ENCODE measurements at regions not wholly inside any gene's neighbourhood (a gene's known extent, or its start where the extent isn't known, plus 50 kb on each side); places are given as distances from the start of the nearest gene placed in this dataset.
"Not testable (repeated sequence)": the region's sequence is repeated elsewhere in the genome, so short reads cannot be mapped to it uniquely, and the experiment has no call there.

GRCh38 chr6:97923249-97923648 lies 640.2 kb upstream of the MMS22L start:
- FAIRE-seq: no peak

- no peak for FAIRE-seq
Observed at GRCh38 chr6:97925504-97925903, 642.5 kb upstream of the MMS22L start.

GRCh38 chr6:97939440-97940168 lies 656.6 kb upstream of the MMS22L start:
- FAIRE-seq: no peak

- no peak for FAIRE-seq
Observed at GRCh38 chr6:97947841-97948240, 664.8 kb upstream of the MMS22L start.

- FAIRE-seq: no peak
Observed at GRCh38 chr6:97958134-97958533, 675.1 kb upstream of the MMS22L start.

- FAIRE-seq: no peak
Observed at GRCh38 chr6:97963193-97963592, 680.2 kb upstream of the MMS22L start.

GRCh38 chr6:97969065-97969464 lies 686.0 kb upstream of the MMS22L start:
- no peak for FAIRE-seq

- no peak for FAIRE-seq
Observed at GRCh38 chr6:97977084-97977483, 694.1 kb upstream of the MMS22L start.

GRCh38 chr6:97978855-97979271 lies 695.8 kb upstream of the MMS22L start:
- no peak for FAIRE-seq

- not testable (repeated sequence) for FAIRE-seq
Observed at GRCh38 chr6:97979285-97979684, 696.3 kb upstream of the MMS22L start.

GRCh38 chr6:97989451-97989850 lies 706.4 kb upstream of the MMS22L start:
- no peak for FAIRE-seq

- FAIRE-seq: no peak
Observed at GRCh38 chr6:97995158-97995557, 712.1 kb upstream of the MMS22L start.

- no peak for FAIRE-seq
Observed at GRCh38 chr6:98002678-98003077, 719.7 kb upstream of the MMS22L start.

GRCh38 chr6:98014442-98015201 lies 731.6 kb upstream of the MMS22L start:
- FAIRE-seq: no peak

- FAIRE-seq: no peak
Observed at GRCh38 chr6:98016565-98016964, 733.5 kb upstream of the MMS22L start.

GRCh38 chr6:98020222-98020621 lies 737.2 kb upstream of the MMS22L start:
- FAIRE-seq: no peak

GRCh38 chr6:98024359-98024758 lies 741.3 kb upstream of the MMS22L start:
- FAIRE-seq: no peak

- no peak for FAIRE-seq
Observed at GRCh38 chr6:98027898-98028297, 744.9 kb upstream of the MMS22L start.

GRCh38 chr6:98033617-98034016 lies 750.6 kb upstream of the MMS22L start:
- no peak for FAIRE-seq

GRCh38 chr6:98036344-98036923 lies 753.4 kb upstream of the MMS22L start:
- no peak for FAIRE-seq

- no peak for FAIRE-seq
Observed at GRCh38 chr6:98037571-98037970, 754.6 kb upstream of the MMS22L start.

- FAIRE-seq: no peak
Observed at GRCh38 chr6:98039443-98039842, 756.4 kb upstream of the MMS22L start.

- FAIRE-seq: no peak
Observed at GRCh38 chr6:98039904-98040607, 757.0 kb upstream of the MMS22L start.
